ENCODE measurements at regions not wholly inside any gene's neighbourhood (a gene's known extent, or its start where the extent isn't known, plus 50 kb on each side); places are given as distances from the start of the nearest gene placed in this dataset.

DNA sequence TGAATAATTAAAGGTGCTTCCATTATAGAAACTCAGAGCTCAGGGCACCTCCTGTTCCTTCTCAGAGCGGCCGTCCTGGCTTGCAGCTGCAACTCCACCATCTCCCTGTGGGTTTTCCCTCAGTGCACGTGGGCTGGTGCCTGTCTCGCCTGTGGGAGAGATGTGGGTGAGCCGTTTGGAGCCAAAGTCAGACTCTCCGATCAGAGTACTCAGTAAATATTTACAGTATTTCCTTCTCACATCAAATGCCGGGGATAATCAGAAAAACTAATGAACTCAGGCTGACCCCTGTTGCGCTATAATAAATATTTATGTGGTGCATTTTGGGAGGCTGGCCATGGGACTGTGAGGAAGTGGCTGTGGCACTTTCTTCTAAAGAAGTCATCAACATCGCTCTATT, 155.8 kb upstream of the HABP2 start:
- Mint-ChIP-seq H3K9me3 (peaks cover 9% of the 10 kb centered on the region), H3K4me1 (peaks cover 3% of the 10 kb centered on the region), H3K4me3 (no peak overlapping the region), H3K27me3 (ENCODE audit: insufficient read depth) (peaks cover 2% of the 10 kb centered on the region), H3K36me3 (ENCODE audit: low read depth) (no peaks in the 10 kb centered on the region), H3K27ac (no peak overlapping the region)
- Histone ChIP-seq H3K36me3 (ENCODE audit: control insufficient read depth, insufficient read depth, low read length) (no peaks in the 10 kb centered on the region), H3K9ac (ENCODE audit: extremely low read depth, low read length, poor library complexity, severe bottlenecking) (no peak overlapping the region), H3K4me1 (ENCODE audit: control insufficient read depth, insufficient read depth, low read length) (no peaks in the 10 kb centered on the region), H3K27me3 (ENCODE audit: control insufficient read depth, insufficient read depth, low read length, poor library complexity, severe bottlenecking) (no peaks in the 10 kb centered on the region), H3K4me3 (ENCODE audit: low read length) (no peak overlapping the region), H3K27ac (ENCODE audit: low read depth, low read length) (no peak overlapping the region), H3K9me3 (ENCODE audit: control insufficient read depth, low read length) (peaks cover 7% of the 10 kb centered on the region)
- TF ChIP-seq CTCF (conservative IDR thresholded peaks at IDR 0.05) = no peak
- WGBS, 2 experiments (ENCODE audit: insufficient coverage in 1 of 2, insufficient read length in 1 of 2) = 90 to 92% methylated on average over 2 to 9 of the region's 9 CpGs
- DNase-seq = no peak

DNA sequence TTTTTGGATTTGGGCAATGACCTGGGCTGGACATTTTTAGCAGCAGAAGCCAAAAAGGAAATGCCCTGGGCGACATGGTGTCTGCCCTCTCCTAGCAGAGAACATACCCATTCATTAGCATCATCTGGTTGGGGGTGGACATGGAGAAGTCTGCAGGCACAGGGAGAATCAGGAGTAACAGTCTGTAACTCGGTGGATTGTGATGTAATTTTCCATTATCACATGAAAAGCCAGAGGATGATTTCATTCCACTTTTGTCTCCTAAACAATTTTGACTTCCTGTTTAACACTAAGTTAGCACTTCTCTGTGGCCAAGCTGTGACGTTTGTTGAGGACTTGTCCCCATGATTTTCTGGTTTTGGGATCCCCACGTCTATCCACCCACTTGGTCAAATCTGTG, 153.8 kb upstream of the HABP2 start:
- WGBS, 2 experiments (ENCODE audit: insufficient coverage in 1 of 2, insufficient read length in 1 of 2) = 79 to 80% methylated on average over 3 to 4 of the region's 4 CpGs
- no peak for TF ChIP-seq CTCF (conservative IDR thresholded peaks at IDR 0.05)
- Histone ChIP-seq H3K27ac (ENCODE audit: low read depth, low read length) (no peak overlapping the region), H3K9me3 (ENCODE audit: control insufficient read depth, low read length) (peaks cover 8% of the 10 kb centered on the region), H3K27me3 (ENCODE audit: control insufficient read depth, insufficient read depth, low read length, poor library complexity, severe bottlenecking) (no peaks in the 10 kb centered on the region), H3K9ac (ENCODE audit: extremely low read depth, low read length, poor library complexity, severe bottlenecking) (no peak overlapping the region), H3K4me3 (ENCODE audit: low read length) (no peak overlapping the region), H3K4me1 (ENCODE audit: control insufficient read depth, insufficient read depth, low read length) (no peaks in the 10 kb centered on the region), H3K36me3 (ENCODE audit: control insufficient read depth, insufficient read depth, low read length) (no peaks in the 10 kb centered on the region)
- Mint-ChIP-seq H3K27me3 (ENCODE audit: insufficient read depth) (peaks cover 2% of the 10 kb centered on the region), H3K36me3 (ENCODE audit: low read depth) (no peaks in the 10 kb centered on the region), H3K4me3 (no peak overlapping the region), H3K9me3 (peaks cover 9% of the 10 kb centered on the region), H3K4me1 (peaks cover 11% of the 10 kb centered on the region), H3K27ac (no peak overlapping the region)
- DNase-seq = no peak

- 48 to 80% methylated on average over 1 to 3 of the region's 3 CpGs for WGBS, 2 experiments (ENCODE audit: insufficient coverage in 1 of 2, insufficient read length in 1 of 2)
- peaks cover 7% of the 10 kb centered on the region for H3K27me3 Mint-ChIP-seq (ENCODE audit: insufficient read depth)
- peaks cover 9% of the 10 kb centered on the region for H3K9me3 Mint-ChIP-seq
Observed at GRCh38 chr10:113402602-113403001, 150.3 kb upstream of the HABP2 start.

More at GRCh38 chr10:113402602-113403001, 150.3 kb upstream of the HABP2 start:
- Mint-ChIP-seq H3K4me3 (no peak overlapping the region), H3K4me1 (peaks cover 21% of the 10 kb centered on the region), H3K36me3 (ENCODE audit: low read depth) (no peaks in the 10 kb centered on the region), H3K27ac (no peak overlapping the region)
- TF ChIP-seq CTCF (conservative IDR thresholded peaks at IDR 0.05) = no peak
- no peak for DNase-seq
- Histone ChIP-seq H3K27me3 (ENCODE audit: control insufficient read depth, insufficient read depth, low read length, poor library complexity, severe bottlenecking) (peaks cover 12% of the 10 kb centered on the region), H3K4me1 (ENCODE audit: control insufficient read depth, insufficient read depth, low read length) (peaks cover 5% of the 10 kb centered on the region), H3K9me3 (ENCODE audit: control insufficient read depth, low read length) (peaks cover 8% of the 10 kb centered on the region), H3K9ac (ENCODE audit: extremely low read depth, low read length, poor library complexity, severe bottlenecking) (no peak overlapping the region), H3K4me3 (ENCODE audit: low read length) (no peak overlapping the region), H3K27ac (ENCODE audit: low read depth, low read length) (no peak overlapping the region), H3K36me3 (ENCODE audit: control insufficient read depth, insufficient read depth, low read length) (no peaks in the 10 kb centered on the region)
